ENCODE measurements at regions not wholly inside any gene's neighbourhood (a gene's known extent, or its start where the extent isn't known, plus 50 kb on each side); places are given as distances from the start of the nearest gene placed in this dataset.

GRCh38 chr4:24730256-24731001, 64.9 kb upstream of the SOD3 start:
- dilution Hi-C loops (cut with MboI; ENCODE audit: extremely low pct_ligation_motif_present, low sequenced_read_pairs): no loop called here
- no peaks in the 10 kb centered on the region for H3K27me3 ChIP-seq (ENCODE audit: control insufficient read depth, extremely low read depth, insufficient read depth, low read length)
- H3K9me3 ChIP-seq (ENCODE audit: control insufficient read depth, low read depth, low read length): no peaks in the 10 kb centered on the region
- no peaks in the 10 kb centered on the region for H3K79me2 ChIP-seq (ENCODE audit: control insufficient read depth, insufficient read depth, low read length)
- H3K36me3 ChIP-seq (ENCODE audit: control insufficient read depth in 2 of 2, extremely low read depth in 1 of 2, insufficient read depth in 2 of 2, low read length in 2 of 2): no peaks in the 10 kb centered on the region
- no peak overlapping the region for H3K27ac ChIP-seq (ENCODE audit: control insufficient read depth, insufficient read depth, low read length)
- H3K4me1 ChIP-seq (ENCODE audit: control insufficient read depth, extremely low read depth, insufficient read depth, low read length): no peaks in the 10 kb centered on the region
- no peak overlapping the region for H2AFZ ChIP-seq (ENCODE audit: control insufficient read depth, low read length)
- H3K4me2 ChIP-seq (ENCODE audit: control insufficient read depth, extremely low read depth, insufficient read depth, low read depth, low read length): no peak overlapping the region
- FAIRE-seq (no peak), DNase-seq (ENCODE audit: low read depth, low spot score) (no peak)
- no peaks in the 10 kb centered on the region for H3K9me1 ChIP-seq (ENCODE audit: control insufficient read depth, extremely low read depth, insufficient read depth, low read length)
- no peak overlapping the region for H3K4me3 ChIP-seq (ENCODE audit: control insufficient read depth in 2 of 3, extremely low read depth in 1 of 3, insufficient read depth in 2 of 3, low read depth in 1 of 3, low read length in 3 of 3)
- no peaks in the 10 kb centered on the region for H4K20me1 ChIP-seq (ENCODE audit: control insufficient read depth, extremely low read depth, insufficient read depth, low read length)
- TF ChIP-seq CTCF (optimal IDR thresholded peaks at IDR 0.05 in 1 of 3, IDR thresholded peaks at IDR 0.05 in 1 of 3, conservative IDR thresholded peaks at IDR 0.05 in 1 of 3; ENCODE audit: extremely low read depth in 1 of 3, insufficient read depth in 2 of 3, low read length in 3 of 3): no peak
- no peak for TF ChIP-seq EZH2 (IDR thresholded peaks at IDR 0.05; ENCODE audit: low read length)
- H3K9ac ChIP-seq (ENCODE audit: control insufficient read depth, extremely low read depth, insufficient read depth, low read length): no peak overlapping the region

GRCh38 chr4:24731448-24731847, 63.9 kb upstream of the SOD3 start:
- Histone ChIP-seq H3K9ac (ENCODE audit: control insufficient read depth, extremely low read depth, insufficient read depth, low read length) (no peak overlapping the region), H3K27ac (ENCODE audit: control insufficient read depth, insufficient read depth, low read length) (no peak overlapping the region), H3K36me3 (ENCODE audit: control insufficient read depth in 2 of 2, extremely low read depth in 1 of 2, insufficient read depth in 2 of 2, low read length in 2 of 2) (no peaks in the 10 kb centered on the region), H3K27me3 (ENCODE audit: control insufficient read depth, extremely low read depth, insufficient read depth, low read length) (no peaks in the 10 kb centered on the region), H4K20me1 (ENCODE audit: control insufficient read depth, extremely low read depth, insufficient read depth, low read length) (no peaks in the 10 kb centered on the region), H3K9me3 (ENCODE audit: control insufficient read depth, low read depth, low read length) (no peaks in the 10 kb centered on the region), H3K9me1 (ENCODE audit: control insufficient read depth, extremely low read depth, insufficient read depth, low read length) (no peaks in the 10 kb centered on the region), H3K4me3 (ENCODE audit: control insufficient read depth in 2 of 3, extremely low read depth in 1 of 3, insufficient read depth in 2 of 3, low read depth in 1 of 3, low read length in 3 of 3) (no peak overlapping the region), H3K4me2 (ENCODE audit: control insufficient read depth, extremely low read depth, insufficient read depth, low read depth, low read length) (no peak overlapping the region), H3K79me2 (ENCODE audit: control insufficient read depth, insufficient read depth, low read length) (no peaks in the 10 kb centered on the region), H3K4me1 (ENCODE audit: control insufficient read depth, extremely low read depth, insufficient read depth, low read length) (no peaks in the 10 kb centered on the region), H2AFZ (ENCODE audit: control insufficient read depth, low read length) (no peak overlapping the region)
- DNase-seq (ENCODE audit: low read depth, low spot score) (no peak), FAIRE-seq (no peak)
- dilution Hi-C loops (cut with MboI; ENCODE audit: extremely low pct_ligation_motif_present, low sequenced_read_pairs): no loop called here
- TF ChIP-seq EZH2 (IDR thresholded peaks at IDR 0.05; ENCODE audit: low read length): no peak

GRCh38 chr4:24734511-24734910, 60.9 kb upstream of the SOD3 start:
- Histone ChIP-seq H3K27ac (ENCODE audit: control insufficient read depth, insufficient read depth, low read length) (no peak overlapping the region), H3K9me3 (ENCODE audit: control insufficient read depth, low read depth, low read length) (peaks cover 1% of the 10 kb centered on the region), H3K36me3 (ENCODE audit: control insufficient read depth in 2 of 2, extremely low read depth in 1 of 2, insufficient read depth in 2 of 2, low read length in 2 of 2) (no peaks in the 10 kb centered on the region), H3K79me2 (ENCODE audit: control insufficient read depth, insufficient read depth, low read length) (no peaks in the 10 kb centered on the region), H3K4me1 (ENCODE audit: control insufficient read depth, extremely low read depth, insufficient read depth, low read length) (no peaks in the 10 kb centered on the region), H2AFZ (ENCODE audit: control insufficient read depth, low read length) (no peak overlapping the region), H3K9ac (ENCODE audit: control insufficient read depth, extremely low read depth, insufficient read depth, low read length) (no peak overlapping the region), H4K20me1 (ENCODE audit: control insufficient read depth, extremely low read depth, insufficient read depth, low read length) (no peaks in the 10 kb centered on the region), H3K4me3 (ENCODE audit: control insufficient read depth in 2 of 3, extremely low read depth in 1 of 3, insufficient read depth in 2 of 3, low read depth in 1 of 3, low read length in 3 of 3) (no peak overlapping the region), H3K27me3 (ENCODE audit: control insufficient read depth, extremely low read depth, insufficient read depth, low read length) (no peaks in the 10 kb centered on the region), H3K4me2 (ENCODE audit: control insufficient read depth, extremely low read depth, insufficient read depth, low read depth, low read length) (no peak overlapping the region), H3K9me1 (ENCODE audit: control insufficient read depth, extremely low read depth, insufficient read depth, low read length) (no peaks in the 10 kb centered on the region)
- TF ChIP-seq EZH2 (IDR thresholded peaks at IDR 0.05; ENCODE audit: low read length) (no peak), CTCF (optimal IDR thresholded peaks at IDR 0.05 in 1 of 3, IDR thresholded peaks at IDR 0.05 in 1 of 3, conservative IDR thresholded peaks at IDR 0.05 in 1 of 3; ENCODE audit: extremely low read depth in 1 of 3, insufficient read depth in 2 of 3, low read length in 3 of 3) (no peak)
- FAIRE-seq (no peak), DNase-seq (ENCODE audit: low read depth, low spot score) (no peak)
- dilution Hi-C loops (cut with MboI; ENCODE audit: extremely low pct_ligation_motif_present, low sequenced_read_pairs): no loop called here

Data from keratinocyte (primary cell).